ENCODE measurements at regions not wholly inside any gene's neighbourhood (a gene's known extent, or its start where the extent isn't known, plus 50 kb on each side); places are given as distances from the start of the nearest gene placed in this dataset.

DNA sequence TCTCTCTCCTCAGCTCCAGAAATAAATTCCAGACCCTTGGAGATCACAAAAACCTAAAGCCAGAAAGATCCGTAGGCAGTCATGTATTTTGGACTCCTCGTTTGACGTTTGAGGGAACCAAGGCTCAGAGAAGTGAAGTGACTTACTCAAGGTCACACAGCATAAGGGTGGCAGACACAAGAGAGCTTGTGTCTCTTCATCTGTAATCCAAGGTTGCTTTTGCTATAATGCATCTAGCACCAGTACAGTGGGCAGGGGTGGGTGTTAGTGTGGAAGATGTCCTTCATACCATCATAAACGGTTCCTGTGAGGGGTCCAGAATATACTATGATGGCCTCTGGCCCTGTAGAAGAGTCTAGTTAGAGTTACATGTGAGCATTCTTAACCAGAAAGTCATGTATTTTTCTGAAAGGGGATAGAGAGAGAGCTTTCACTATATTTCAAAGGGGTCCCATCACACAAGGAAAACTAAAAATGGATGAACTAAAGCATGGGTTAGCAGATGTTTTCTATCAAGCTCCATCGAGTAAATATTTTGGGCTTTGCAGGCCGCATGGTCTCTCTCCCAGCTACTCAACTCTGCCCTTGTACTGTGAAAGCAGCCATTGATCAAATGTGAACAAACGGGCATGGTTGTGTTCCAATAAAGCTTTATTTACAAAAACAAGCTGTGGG, 144.9 kb downstream of the TOMM20 start:
- intact Hi-C loops (cut with micrococcal nuclease), result loop anchor here (10.0 kb wide), 1 partner anchor 579 kb away; no protein-coding TSS in a partner anchor
- H3K4me1 Mint-ChIP-seq (ENCODE audit: low read depth), result peaks cover 72% of the 10 kb centered on the region
- H3K4me3 Mint-ChIP-seq, result no peak overlapping the region
- no peaks in the 10 kb centered on the region for H3K27me3 Mint-ChIP-seq (ENCODE audit: low read depth)
- DNase-seq, result no peak
- peaks cover 1% of the 10 kb centered on the region for H3K36me3 Mint-ChIP-seq (ENCODE audit: low read depth)
- CTCF ChIA-PET, result no interaction called here
- H3K27ac Mint-ChIP-seq, result peak overlapping the region; percentile 60
- no peaks in the 10 kb centered on the region for H3K9me3 Mint-ChIP-seq

DNA sequence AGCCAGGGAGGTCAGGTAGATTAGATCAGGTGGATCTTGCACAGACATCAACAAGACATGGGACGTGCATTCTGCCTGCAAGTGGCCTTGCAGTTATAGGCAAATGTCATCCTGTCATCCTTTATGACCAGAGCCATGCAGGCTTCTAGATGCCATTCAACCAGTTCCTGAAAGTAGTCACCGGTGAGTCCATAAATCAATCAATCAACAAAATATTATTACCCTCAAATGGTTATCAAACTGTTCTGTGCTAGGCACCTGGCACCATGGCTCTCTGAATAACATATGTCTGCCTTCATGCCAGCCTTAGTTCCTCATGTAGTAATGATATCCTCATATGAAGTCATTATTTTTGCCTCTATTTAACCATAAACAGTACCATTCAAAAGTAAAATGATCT, 146.9 kb downstream of the TOMM20 start:
- Mint-ChIP-seq H3K4me3 (no peak overlapping the region), H3K27ac (peak overlapping the region; percentile 97), H3K36me3 (ENCODE audit: low read depth) (peaks cover 1% of the 10 kb centered on the region), H3K9me3 (no peaks in the 10 kb centered on the region), H3K4me1 (ENCODE audit: low read depth) (peaks cover 65% of the 10 kb centered on the region), H3K27me3 (ENCODE audit: low read depth) (no peaks in the 10 kb centered on the region)
- intact Hi-C loops (cut with micrococcal nuclease), result loop anchor here (2.0 to 10.0 kb wide), 2 partner anchors 257 to 577 kb away; no protein-coding TSS in a partner anchor
- no peak for DNase-seq
- CTCF ChIA-PET, result no interaction called here

DNA sequence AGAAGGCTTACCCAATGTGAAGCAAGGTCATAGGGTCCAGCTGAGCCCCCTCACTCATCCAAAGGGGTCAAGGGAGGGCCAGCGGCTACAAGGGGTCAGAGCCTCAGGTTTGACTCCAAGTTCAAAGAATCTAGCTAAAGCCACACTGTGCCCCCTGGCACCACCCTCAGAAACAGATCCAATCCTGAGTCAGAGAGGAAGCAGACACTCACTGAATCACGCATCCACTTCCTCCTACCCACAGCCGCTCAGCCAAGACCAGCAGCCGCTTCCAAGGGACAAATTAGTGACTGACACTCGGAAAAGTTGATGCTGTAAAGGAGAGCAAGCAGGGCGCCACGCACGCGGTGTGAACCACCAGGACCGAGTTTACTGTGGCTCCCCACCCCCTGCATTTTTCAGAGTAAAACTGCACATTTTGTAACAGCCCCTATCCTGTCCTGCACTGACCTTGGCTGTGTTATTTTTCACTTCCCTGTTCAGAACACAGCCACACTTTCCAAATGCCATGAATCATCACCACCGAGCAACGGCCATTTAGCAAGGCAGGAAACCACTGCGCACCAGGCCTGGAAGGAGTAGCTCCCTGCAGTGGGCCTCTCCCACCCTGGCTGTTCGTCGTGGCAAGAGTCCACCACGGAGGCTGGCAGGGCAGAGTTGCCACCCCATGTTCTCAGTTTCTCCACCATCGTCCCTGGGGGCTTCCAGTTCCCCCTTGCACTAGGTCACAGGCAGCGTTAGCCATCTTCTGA, 147.8 kb downstream of the TOMM20 start:
- H3K4me3 Mint-ChIP-seq, result peak overlapping the region; percentile 79
- H3K27ac Mint-ChIP-seq, result peak overlapping the region; percentile 97
- CTCF ChIA-PET, result interaction anchor here (0.8 to 1.9 kb wide), 4 partner anchors 15 to 103 kb away, joined by 3 to 6 read pairs (median 3); no protein-coding TSS in a partner anchor
- H3K27me3 Mint-ChIP-seq (ENCODE audit: low read depth), result no peaks in the 10 kb centered on the region
- peak; percentile 89 for DNase-seq
- no peaks in the 10 kb centered on the region for H3K9me3 Mint-ChIP-seq
- H3K36me3 Mint-ChIP-seq (ENCODE audit: low read depth), result peaks cover 1% of the 10 kb centered on the region
- H3K4me1 Mint-ChIP-seq (ENCODE audit: low read depth), result peaks cover 60% of the 10 kb centered on the region
- intact Hi-C loops (cut with micrococcal nuclease), result loop anchor here (1.0 to 10.0 kb wide), 7 partner anchors 18 to 576 kb away; no protein-coding TSS in a partner anchor

DNA sequence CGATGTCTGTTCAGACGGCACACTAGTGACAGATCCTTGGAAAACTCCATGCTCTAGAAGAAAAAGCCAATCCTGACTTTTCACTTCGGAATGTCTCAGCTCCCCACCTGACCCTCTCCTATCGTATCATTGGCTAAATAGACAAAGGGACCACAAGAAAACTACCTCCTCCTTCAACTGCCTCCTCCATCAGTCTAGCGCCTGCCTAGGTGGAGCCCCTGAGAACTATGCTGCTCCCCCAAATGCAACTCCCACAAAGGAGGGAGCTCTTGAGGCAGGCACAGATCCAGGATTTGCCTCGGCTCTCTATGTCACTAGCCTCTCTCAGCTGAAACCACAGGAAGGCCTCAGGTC, 148.4 kb downstream of the TOMM20 start:
- H3K4me3 Mint-ChIP-seq, result peak overlapping the region; percentile 79
- peaks cover 61% of the 10 kb centered on the region for H3K4me1 Mint-ChIP-seq (ENCODE audit: low read depth)
- H3K9me3 Mint-ChIP-seq, result no peaks in the 10 kb centered on the region
- CTCF ChIA-PET, result interaction anchor here (0.8 to 1.9 kb wide), 4 partner anchors 14 to 103 kb away, joined by 3 to 6 read pairs (median 3); no protein-coding TSS in a partner anchor
- peaks cover 1% of the 10 kb centered on the region for H3K36me3 Mint-ChIP-seq (ENCODE audit: low read depth)
- intact Hi-C loops (cut with micrococcal nuclease), result loop anchor here (1.0 to 10.0 kb wide), 7 partner anchors 17 to 575 kb away; no protein-coding TSS in a partner anchor
- H3K27me3 Mint-ChIP-seq (ENCODE audit: low read depth), result no peaks in the 10 kb centered on the region
- DNase-seq, result peak; percentile 53
- H3K27ac Mint-ChIP-seq, result peak overlapping the region; percentile 97

DNA sequence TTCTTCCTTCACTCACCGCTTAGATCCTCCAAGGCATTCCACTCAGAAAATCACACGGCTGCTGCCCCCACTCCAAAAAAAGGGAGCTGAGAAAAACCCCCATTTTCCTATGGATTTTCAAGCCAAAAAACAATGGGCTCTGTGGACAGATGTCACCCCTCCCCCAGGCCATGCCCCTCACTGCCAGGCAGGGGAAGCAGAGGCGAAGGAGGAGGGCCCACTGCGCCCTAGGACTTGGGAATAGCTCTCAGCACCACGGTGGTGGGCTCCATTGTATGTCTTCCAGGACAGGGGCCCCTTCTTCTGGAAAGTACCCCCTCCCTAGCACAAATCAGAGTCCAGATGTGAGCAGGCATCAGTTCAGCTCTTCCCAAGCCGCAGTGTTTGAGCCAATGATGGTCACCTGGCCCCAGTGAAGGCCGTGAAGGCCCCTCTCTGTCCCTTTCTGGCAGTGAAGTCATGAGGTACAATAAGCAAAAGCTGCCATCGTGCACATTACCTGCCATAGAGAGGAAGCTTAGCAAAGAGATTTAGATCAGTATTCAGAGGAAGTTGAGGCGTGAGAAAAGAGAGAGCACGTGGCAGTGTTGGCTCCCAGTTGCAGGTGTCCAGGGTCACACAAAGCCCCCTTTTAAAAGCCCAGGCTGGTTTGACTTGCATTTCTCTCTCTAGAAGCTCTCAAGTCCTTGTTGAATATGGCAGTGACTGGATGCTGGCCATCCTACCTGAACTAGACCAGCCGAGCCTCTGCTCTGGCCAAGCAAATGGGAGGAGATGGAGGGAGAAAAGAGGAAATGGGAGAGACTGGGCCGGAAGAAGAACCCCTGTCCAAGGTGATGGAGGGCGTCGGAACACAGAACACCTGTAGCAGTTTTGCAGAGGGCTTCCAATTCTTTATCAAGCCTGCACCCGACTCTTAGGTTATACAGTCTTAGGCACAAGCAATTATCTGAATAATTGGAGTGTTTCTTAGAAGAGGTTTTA, 149.0 kb downstream of the TOMM20 start:
- H3K4me3 Mint-ChIP-seq, result peak overlapping the region; percentile 79
- CTCF ChIA-PET, result interaction anchor here (0.8 to 1.9 kb wide), 9 partner anchors 8 to 368 kb away, joined by 3 to 7 read pairs (median 3); no protein-coding TSS in a partner anchor

DNA sequence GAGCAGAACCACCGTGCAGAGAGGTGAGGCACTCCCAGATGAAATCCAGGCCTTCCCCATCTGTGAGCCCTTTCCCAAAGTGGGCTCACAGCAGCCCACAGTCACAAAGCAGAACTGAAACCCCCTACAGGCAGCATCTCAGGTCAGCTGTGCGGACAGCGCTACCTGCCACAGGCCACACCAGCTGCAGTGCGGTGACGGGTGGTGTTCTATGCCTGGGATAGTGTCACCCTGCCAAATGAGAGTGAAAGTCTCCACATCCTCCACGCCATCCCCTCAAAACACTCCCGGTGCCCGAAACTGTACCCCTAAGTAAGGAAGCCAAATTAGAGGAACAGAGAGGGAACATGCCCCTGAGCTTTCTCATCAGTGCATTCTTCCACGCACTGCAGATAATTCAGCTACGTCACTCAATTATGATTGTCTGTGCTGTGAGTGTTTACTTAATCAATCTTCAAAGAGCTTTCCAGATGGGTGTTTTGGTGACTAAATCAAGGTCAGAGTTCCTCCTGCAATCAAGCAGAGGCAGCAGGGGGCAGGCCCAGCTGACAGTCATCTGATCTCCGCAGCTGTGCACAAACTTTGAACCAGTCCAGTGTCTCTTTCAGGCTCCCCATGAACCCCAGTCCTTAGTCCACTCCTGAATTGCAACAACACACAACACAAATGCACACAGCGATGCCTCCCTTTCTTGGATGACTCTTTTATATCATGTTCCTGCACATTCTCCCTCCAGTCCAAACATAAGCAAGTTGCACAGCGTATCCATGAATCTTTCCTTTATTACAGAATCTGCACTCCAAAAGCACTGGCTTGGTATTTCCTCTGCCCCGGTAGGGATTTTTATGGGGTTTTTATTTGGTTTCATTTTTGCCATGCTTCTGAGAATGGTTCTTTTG, 150.0 kb downstream of the TOMM20 start:
- intact Hi-C loops (cut with micrococcal nuclease), result loop anchor here (1.0 to 2.0 kb wide), 3 partner anchors 9 to 70 kb away; no protein-coding TSS in a partner anchor
- Mint-ChIP-seq H3K27ac (peak overlapping the region; percentile 97), H3K27me3 (ENCODE audit: low read depth) (no peaks in the 10 kb centered on the region), H3K4me3 (peak overlapping the region; percentile 79), H3K4me1 (ENCODE audit: low read depth) (peaks cover 59% of the 10 kb centered on the region), H3K36me3 (ENCODE audit: low read depth) (peaks cover 1% of the 10 kb centered on the region), H3K9me3 (no peaks in the 10 kb centered on the region)
- CTCF ChIA-PET, result interaction anchor here (0.6 to 1.7 kb wide), 7 partner anchors 8 to 367 kb away, joined by 3 to 7 read pairs (median 3); no protein-coding TSS in a partner anchor
- DNase-seq, result peak; percentile 81

More for the DNA sequence above, 149.0 kb downstream of the TOMM20 start:
- Mint-ChIP-seq H3K36me3 (ENCODE audit: low read depth) (peaks cover 1% of the 10 kb centered on the region), H3K9me3 (no peaks in the 10 kb centered on the region), H3K27ac (peak overlapping the region; percentile 97), H3K4me1 (ENCODE audit: low read depth) (peaks cover 63% of the 10 kb centered on the region), H3K27me3 (ENCODE audit: low read depth) (no peaks in the 10 kb centered on the region)
- intact Hi-C loops (cut with micrococcal nuclease), result loop anchor here (1.0 to 10.0 kb wide), 8 partner anchors 16 to 575 kb away; no protein-coding TSS in a partner anchor
- DNase-seq, result no peak

DNA sequence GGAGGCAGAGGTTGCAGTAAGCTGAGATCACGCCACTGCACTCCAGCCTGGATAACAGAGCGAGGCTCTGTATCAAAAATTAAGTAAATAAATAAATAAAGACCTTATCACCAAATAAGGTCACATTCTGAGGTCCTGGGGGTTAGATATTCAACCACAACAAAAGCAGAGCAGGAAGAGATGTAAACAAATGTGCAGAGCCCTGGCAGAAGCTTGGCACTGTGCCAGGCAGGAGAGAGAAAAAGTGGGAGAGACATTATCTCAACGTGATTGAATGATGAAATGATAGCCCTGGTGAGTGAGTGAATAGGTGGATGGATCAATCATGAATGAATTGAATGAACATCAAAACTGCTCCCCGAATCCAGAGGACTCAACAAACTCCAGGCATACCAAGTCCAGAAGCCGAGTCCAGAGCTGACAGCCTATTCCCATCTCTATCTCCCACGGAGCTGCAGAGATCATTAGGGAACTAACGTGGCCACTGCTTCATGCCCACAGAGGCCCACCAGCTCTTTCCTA, 150.7 kb downstream of the TOMM20 start:
- Mint-ChIP-seq H3K27me3 (ENCODE audit: low read depth) (no peaks in the 10 kb centered on the region), H3K27ac (peak overlapping the region; percentile 97), H3K9me3 (no peaks in the 10 kb centered on the region), H3K36me3 (ENCODE audit: low read depth) (peaks cover 1% of the 10 kb centered on the region), H3K4me3 (peak overlapping the region; percentile 79), H3K4me1 (ENCODE audit: low read depth) (peaks cover 63% of the 10 kb centered on the region)
- intact Hi-C loops (cut with micrococcal nuclease), result loop anchor here (1.0 to 2.0 kb wide), 3 partner anchors 9 to 71 kb away; no protein-coding TSS in a partner anchor
- CTCF ChIA-PET, result interaction anchor here (0.6 to 1.7 kb wide), 5 partner anchors 8 to 135 kb away, joined by 3 to 7 read pairs (median 4); no protein-coding TSS in a partner anchor
- DNase-seq, result no peak

DNA sequence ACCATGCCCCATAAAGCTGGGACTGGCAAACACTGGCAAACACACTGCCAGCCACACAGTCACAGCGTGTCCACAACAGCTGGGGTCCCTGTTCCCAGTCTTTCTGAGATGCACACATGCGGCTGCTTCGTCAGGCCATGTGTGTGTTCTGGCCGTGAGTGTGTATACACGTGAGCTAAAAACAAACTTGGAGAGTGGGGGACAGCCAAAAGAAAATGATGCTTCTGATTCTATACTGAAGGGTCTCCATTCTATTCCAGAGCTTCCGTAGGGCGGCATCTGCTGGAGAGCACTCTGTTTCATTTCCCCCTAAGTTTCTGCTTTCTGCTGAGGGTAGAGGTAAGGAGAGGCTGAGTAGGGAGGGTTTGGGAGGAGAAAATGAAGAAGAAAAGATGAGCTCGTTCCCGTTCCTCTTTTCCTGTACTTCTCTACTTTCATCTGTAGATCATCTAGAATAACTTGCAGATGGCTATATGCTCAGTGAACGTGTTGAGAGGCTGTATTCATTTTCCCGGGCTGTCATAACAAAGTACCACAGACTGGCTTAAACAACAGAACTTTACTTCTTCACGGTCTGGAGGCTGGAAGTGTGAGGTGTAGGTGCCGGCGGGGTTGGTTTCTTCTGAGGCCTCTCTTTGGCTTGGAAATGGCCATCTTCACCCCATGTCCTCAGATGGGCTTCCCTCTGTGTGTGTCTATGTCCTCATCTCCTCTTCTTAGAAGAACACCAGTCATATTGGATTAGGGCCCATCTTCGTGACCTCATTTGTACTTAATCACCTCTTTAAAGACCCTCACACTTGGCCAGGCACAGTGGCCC, 151.6 kb downstream of the TOMM20 start:
- CTCF ChIA-PET, result interaction anchor here (1.3 kb wide), 1 partner anchor 11 kb away, joined by 3 read pairs; no protein-coding TSS in a partner anchor
- intact Hi-C loops (cut with micrococcal nuclease), result no loop called here
- H3K4me1 Mint-ChIP-seq (ENCODE audit: low read depth), result peaks cover 70% of the 10 kb centered on the region
- H3K9me3 Mint-ChIP-seq, result no peaks in the 10 kb centered on the region
- H3K36me3 Mint-ChIP-seq (ENCODE audit: low read depth), result peaks cover 1% of the 10 kb centered on the region
- no peaks in the 10 kb centered on the region for H3K27me3 Mint-ChIP-seq (ENCODE audit: low read depth)
- H3K27ac Mint-ChIP-seq, result peak overlapping the region; percentile 39
- H3K4me3 Mint-ChIP-seq, result no peak overlapping the region
- DNase-seq, result no peak

DNA sequence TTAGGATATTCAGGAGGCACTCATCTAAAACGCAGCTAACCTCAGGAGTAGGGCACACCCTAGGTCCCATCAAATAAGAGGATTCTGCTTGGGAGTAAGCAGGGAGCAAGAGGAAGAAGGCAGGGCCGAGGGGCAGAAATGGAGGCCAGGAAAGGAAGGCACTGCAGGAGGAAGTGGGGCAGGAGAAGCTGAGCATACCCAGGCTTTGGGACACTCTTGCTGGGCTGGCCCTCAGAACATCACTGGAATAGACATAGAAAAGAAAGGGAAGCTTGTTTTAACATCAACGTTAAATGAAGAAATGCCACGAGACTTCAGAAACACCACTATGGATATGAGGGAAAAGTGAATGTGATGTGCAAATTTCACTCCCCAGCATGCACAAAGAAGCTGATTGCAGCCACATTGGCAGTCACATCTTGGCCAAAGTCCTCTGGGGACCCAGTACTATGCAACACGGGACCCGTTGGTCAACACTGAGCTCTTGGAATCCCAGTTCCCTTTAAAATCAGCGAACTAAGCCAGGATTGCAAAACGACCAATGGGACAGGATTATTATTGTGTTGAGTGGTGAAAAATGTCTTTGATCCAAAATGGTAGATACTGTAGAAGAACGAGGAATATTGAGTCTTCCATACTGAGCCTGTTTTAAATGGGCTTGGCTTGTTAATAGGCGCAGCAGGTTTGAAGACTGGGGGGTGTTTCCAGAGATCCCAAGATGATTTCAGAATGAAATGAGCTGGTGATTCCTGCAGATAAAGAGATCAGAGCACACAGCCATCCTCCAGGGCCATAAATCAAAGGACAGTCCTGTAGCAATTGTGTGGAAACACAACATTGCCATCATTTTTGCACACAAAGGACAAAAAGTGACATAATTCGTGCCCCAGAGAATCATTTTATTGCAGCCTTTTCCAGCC, 152.4 kb downstream of the TOMM20 start:
- Mint-ChIP-seq H3K27me3 (ENCODE audit: low read depth) (no peaks in the 10 kb centered on the region), H3K4me3 (no peak overlapping the region), H3K36me3 (ENCODE audit: low read depth) (peaks cover 1% of the 10 kb centered on the region), H3K27ac (no peak overlapping the region), H3K9me3 (no peaks in the 10 kb centered on the region), H3K4me1 (ENCODE audit: low read depth) (peaks cover 71% of the 10 kb centered on the region)
- CTCF ChIA-PET, result interaction anchor here (1.3 kb wide), 1 partner anchor 10 kb away, joined by 3 read pairs; no protein-coding TSS in a partner anchor
- intact Hi-C loops (cut with micrococcal nuclease), result no loop called here
- no peak for DNase-seq

Data from activated naive CD4-positive, alpha-beta T cell treated with anti-CD3 and anti-CD28 coated beads for 36 hours (primary cell).